ENCODE measurements at regions not wholly inside any gene's neighbourhood (a gene's known extent, or its start where the extent isn't known, plus 50 kb on each side); places are given as distances from the start of the nearest gene placed in this dataset.
"Not testable (repeated sequence)": the region's sequence is repeated elsewhere in the genome, so short reads cannot be mapped to it uniquely, and the experiment has no call there.

- TF ChIP-seq CTCF, POLR2A, EP300 (IDR thresholded peaks at IDR 0.05): not testable (repeated sequence)
These were observed 133.1 kb downstream of the DHRS2 start for GRCh38 chr14:23769221-23769728.
